ENCODE measurements at regions not wholly inside any gene's neighbourhood (a gene's known extent, or its start where the extent isn't known, plus 50 kb on each side); places are given as distances from the start of the nearest gene placed in this dataset.

- TF ChIP-seq CTCF (optimal IDR thresholded peaks at IDR 0.05 in 1 of 3, IDR thresholded peaks at IDR 0.05 in 1 of 3, conservative IDR thresholded peaks at IDR 0.05 in 1 of 3; ENCODE audit: extremely low read depth in 1 of 3, insufficient read depth in 2 of 3, low read length in 3 of 3) = no peak
- no peak for TF ChIP-seq EZH2 (IDR thresholded peaks at IDR 0.05; ENCODE audit: low read length)
Measured at GRCh38 chr2:198308368-198308767, 504.0 kb downstream of the PLCL1 start.

All from keratinocyte (primary cell).